ENCODE measurements at regions not wholly inside any gene's neighbourhood (a gene's known extent, or its start where the extent isn't known, plus 50 kb on each side); places are given as distances from the start of the nearest gene placed in this dataset.

DNA sequence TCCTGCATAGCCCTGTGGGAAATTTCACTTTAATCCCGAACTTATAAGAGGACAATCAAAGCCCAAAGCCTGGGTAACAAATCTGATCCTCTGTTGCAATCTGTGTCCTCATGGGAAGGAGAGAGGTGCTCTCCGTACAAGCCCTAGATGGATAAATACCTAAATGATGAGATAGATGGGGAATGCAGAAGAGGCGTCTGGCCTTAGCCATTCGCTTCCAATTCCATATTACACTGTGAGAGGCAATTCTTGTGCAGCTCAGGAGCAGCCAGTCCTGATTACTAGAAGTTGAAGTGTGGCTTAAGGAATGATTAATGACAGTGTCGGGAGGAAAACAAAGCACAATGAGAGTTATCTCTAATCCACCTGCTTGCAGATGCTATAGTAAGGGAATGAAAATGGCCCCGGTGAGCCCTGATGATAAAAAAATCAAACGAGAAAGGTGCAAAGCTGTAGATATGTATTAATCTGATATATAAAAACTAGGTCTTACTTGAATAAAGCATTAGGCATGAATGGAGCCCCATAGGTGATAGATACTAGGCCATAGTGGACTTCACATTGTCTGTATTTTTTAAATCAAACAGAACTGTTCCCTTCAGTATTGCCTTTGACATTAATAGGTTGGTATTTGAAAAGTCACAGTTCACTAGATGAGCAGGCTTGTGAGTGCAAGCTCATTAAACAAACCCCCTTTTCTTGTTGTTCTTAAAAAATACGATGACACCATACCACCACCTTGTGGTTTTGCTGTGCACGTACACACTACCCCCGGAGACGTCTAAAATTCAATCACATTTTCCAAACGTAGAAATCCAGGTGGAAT, 54.2 kb upstream of the TMCO5A start:
- peak; percentile 75 for DNase-seq

DNA sequence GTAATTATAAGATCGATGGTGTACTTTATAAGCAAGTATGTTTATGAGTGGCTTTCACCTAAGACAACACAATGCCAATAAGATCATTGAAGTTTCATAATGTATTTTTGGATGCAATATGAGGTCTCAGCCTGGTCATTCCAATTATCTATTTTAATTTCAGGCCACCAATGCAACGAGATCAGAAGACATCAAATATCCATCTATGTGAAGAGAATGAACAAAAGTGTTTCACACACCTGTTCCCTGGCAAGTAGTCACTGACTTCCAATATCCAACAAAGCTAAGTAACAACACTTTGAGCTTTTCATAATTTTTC, 53.6 kb upstream of the TMCO5A start:
- no peak for DNase-seq

DNA sequence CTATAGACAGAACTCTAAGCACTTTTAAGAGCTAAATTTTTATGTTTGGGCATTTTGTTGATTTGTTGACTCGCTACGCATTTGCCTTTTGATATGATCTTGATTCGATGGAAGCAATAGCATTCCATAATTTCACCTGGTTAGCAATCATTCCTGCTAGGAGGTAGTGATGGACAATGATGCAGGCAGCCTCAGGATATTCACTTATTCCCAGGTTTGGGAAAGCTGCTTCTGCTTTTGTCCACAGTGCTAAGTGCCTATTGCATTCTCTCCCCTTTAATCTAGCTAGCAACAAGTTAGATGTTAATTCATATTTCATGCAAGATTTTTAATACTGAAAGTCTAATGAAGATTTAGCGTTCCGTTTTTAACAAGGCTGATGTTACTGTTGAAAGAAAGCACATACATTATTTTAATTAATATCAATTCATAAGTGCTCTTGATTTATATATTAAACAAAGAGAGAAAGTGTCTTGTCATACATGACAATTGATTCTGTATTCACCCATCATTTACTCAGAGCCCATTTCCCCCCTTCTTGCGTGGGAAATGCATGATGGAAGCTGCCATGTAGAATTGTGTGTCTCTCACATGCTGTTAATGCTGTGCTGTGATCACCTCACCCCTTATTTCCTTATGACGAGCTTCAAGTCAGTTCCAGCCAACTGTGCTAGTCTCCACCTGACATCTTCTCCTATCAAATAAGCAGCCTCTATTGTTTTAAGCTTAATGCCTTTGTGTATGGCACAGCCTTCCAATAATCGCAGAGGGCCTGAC, 53.0 kb upstream of the TMCO5A start:
- DNase-seq = no peak

DNA sequence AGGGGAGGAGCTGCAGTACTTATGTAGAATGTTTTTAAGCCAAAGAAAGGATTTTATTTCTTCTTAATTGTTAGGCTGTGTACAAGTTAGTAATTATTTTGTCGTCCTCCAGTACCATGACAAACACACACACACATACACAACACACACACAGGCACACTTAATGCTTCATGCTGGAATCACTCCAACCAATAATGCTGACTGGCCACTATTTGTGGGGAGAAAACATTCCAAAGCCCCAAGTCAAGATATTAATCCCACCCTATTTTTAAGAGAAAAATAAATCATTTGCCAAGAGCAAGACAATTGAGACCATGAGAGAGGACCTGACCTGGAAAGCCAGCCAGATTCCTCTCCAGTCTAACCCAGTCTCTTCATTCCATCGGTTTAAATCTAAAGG, 51.8 kb upstream of the TMCO5A start:
- no peak for DNase-seq

All from EL (cell line).